ENCODE measurements at regions not wholly inside any gene's neighbourhood (a gene's known extent, or its start where the extent isn't known, plus 50 kb on each side); places are given as distances from the start of the nearest gene placed in this dataset.

DNA sequence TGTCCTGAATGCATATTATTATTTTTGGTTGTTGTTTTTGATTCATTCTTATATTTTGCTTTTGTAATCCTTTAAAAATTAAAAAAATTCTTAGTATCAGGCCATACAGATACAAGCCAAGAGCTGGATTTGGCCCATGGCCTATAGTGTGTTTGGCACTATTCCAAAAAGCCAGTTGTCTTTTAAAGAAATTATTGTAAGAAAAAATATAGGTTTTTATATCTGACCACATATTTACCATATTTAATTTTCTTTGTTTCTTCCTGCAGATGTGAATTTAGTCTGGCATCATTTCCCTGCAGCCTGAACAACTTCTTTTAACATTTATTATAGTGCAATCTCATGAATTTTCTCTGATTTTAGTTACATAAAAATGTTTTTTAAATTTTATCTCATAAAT, 652.8 kb upstream of the NR3C2 start:
- TF ChIP-seq CTCF (IDR thresholded peaks at IDR 0.05) (no peak), POLR2A (IDR thresholded peaks at IDR 0.05) (no peak)

Measured in Peyer's patch (tissue), 4 donors.